Trophoblast cell (in vitro differentiated cells and primary cell): ENCODE measurements at regions not wholly inside any gene's neighbourhood (a gene's known extent, or its start where the extent isn't known, plus 50 kb on each side); places are given as distances from the start of the nearest gene placed in this dataset.
A peak's percentile ranks its signal among the peaks of the same experiment; 100 is the strongest.

Experiments
- DNase-seq, 2 donors: peaks; one replicate each; pipeline ENCODE4 v3.0.0-alpha.2; 2016
- H2AFZ ChIP-seq: 2 replicates; pipeline ENCODE4 v1.6.1; 2013; ENCODE audit warnings: low read length, moderate library complexity, mild to moderate bottlenecking; ENCODE audit not compliant: insufficient read depth, poor library complexity
- H2AK5ac ChIP-seq: 2 replicates; pipeline ENCODE4 v1.6.1; 2013; ENCODE audit warnings: mild to moderate bottlenecking, low read length
- H2BK120ac ChIP-seq: 2 replicates; pipeline ENCODE4 v1.6.1; 2013; ENCODE audit warnings: low read length, mild to moderate bottlenecking, moderate library complexity; ENCODE audit not compliant: insufficient read depth, poor library complexity
- H2BK12ac ChIP-seq: 2 replicates; pipeline ENCODE4 v1.6.1; 2013; ENCODE audit warnings: mild to moderate bottlenecking, low read length, moderate library complexity
- H2BK5ac ChIP-seq: 2 replicates; pipeline ENCODE4 v1.6.1; 2013; ENCODE audit warnings: low read length, low read depth, moderate library complexity, mild to moderate bottlenecking; ENCODE audit not compliant: poor library complexity
- H3K14ac ChIP-seq: 2 replicates; pipeline ENCODE4 v1.6.1; 2013; ENCODE audit warnings: mild to moderate bottlenecking, low read length
- H3K18ac ChIP-seq: 2 replicates; pipeline ENCODE4 v1.6.1; 2013; ENCODE audit warnings: mild to moderate bottlenecking, low read length
- H3K23ac ChIP-seq: 2 replicates; pipeline ENCODE4 v1.6.1; 2013; ENCODE audit warnings: low read length
- H3K27ac ChIP-seq: 2 replicates; pipeline ENCODE4 v1.5.1; 2013; ENCODE audit warnings: low read depth, mild to moderate bottlenecking, inconsistent platforms, low read length, moderate library complexity
- H3K27me3 ChIP-seq: 2 replicates; pipeline ENCODE4 v1.6.1; 2013; ENCODE audit warnings: inconsistent platforms, mild to moderate bottlenecking, low read length, moderate library complexity; ENCODE audit not compliant: insufficient read depth
- H3K36me3 ChIP-seq, 2 experiments: 1 replicate in 1 of 2; 2 replicates in 1 of 2; pipeline ENCODE4 v1.6.1; 2013; ENCODE audit warnings: low read length in 2 of 2, mild to moderate bottlenecking in 2 of 2, moderate library complexity in 1 of 2; ENCODE audit not compliant: insufficient read depth in 2 of 2, control insufficient read depth in 1 of 2
- H3K4ac ChIP-seq: 2 replicates; pipeline ENCODE4 v1.6.1; 2013; ENCODE audit warnings: low read depth, mild to moderate bottlenecking, low read length, moderate library complexity
- H3K4me1 ChIP-seq, 2 experiments: 1 replicate in 1 of 2; 2 replicates in 1 of 2; pipeline ENCODE4 v1.6.1; 2013; ENCODE audit warnings: low read length in 2 of 2, mild to moderate bottlenecking in 2 of 2, moderate library complexity in 1 of 2; ENCODE audit not compliant: insufficient read depth in 2 of 2, control insufficient read depth in 1 of 2
- H3K4me2 ChIP-seq: 2 replicates; pipeline ENCODE4 v1.6.1; 2013; ENCODE audit warnings: inconsistent platforms, mild to moderate bottlenecking, low read length, moderate library complexity
- H3K4me3 ChIP-seq: 2 replicates; pipeline ENCODE4 v1.5.1; 2013; ENCODE audit warnings: mild to moderate bottlenecking, low read depth, low read length, inconsistent platforms
- H3K79me1 ChIP-seq: one replicate; pipeline ENCODE4 v1.6.1; 2013; ENCODE audit warnings: low read length
- H3K79me2 ChIP-seq: 2 replicates; pipeline ENCODE4 v1.6.1; 2013; ENCODE audit warnings: low read length, mild to moderate bottlenecking; ENCODE audit not compliant: control insufficient read depth, insufficient read depth, poor library complexity
- H3K9ac ChIP-seq: 2 replicates; pipeline ENCODE4 v1.6.1; 2013; ENCODE audit warnings: mild to moderate bottlenecking, low read length
- H3K9me3 ChIP-seq: 2 replicates; pipeline ENCODE4 v1.6.1; 2013; ENCODE audit warnings: low read depth, mild to moderate bottlenecking, control low read depth, inconsistent platforms, low read length; ENCODE audit not compliant: insufficient read depth
- H4K12ac ChIP-seq: 2 replicates; pipeline ENCODE4 v1.6.1; 2013; ENCODE audit warnings: low read depth, mild to moderate bottlenecking, low read length, moderate library complexity
- H4K8ac ChIP-seq: 2 replicates; pipeline ENCODE4 v1.6.1; 2013; ENCODE audit warnings: low read depth, mild to moderate bottlenecking, low read length, moderate library complexity
- H4K91ac ChIP-seq: one replicate; pipeline ENCODE4 v1.6.1; 2013; ENCODE audit warnings: low read depth, mild to moderate bottlenecking, low read length, moderate library complexity
- WGBS: extraction: QIAGEN DNeasy Blood & Tissue Kit; methylation state at CpG from one replicate; pipeline ENCODE4 v1.1.7; 2013; ENCODE audit warnings: missing lambda C conversion rate; ENCODE audit not compliant: insufficient read length, insufficient coverage; ENCODE audit errors: extremely low coverage; 5-methylcytosine and 5-hydroxymethylcytosine counted together

- no peaks in the 10 kb centered on the region for H3K27me3 ChIP-seq
- H3K9me3 ChIP-seq, result no peaks in the 10 kb centered on the region
- H3K79me2 ChIP-seq, result no peaks in the 10 kb centered on the region
Observed at GRCh38 chr1:68346188-68346808, 103.5 kb downstream of the RPE65 start.

DNA sequence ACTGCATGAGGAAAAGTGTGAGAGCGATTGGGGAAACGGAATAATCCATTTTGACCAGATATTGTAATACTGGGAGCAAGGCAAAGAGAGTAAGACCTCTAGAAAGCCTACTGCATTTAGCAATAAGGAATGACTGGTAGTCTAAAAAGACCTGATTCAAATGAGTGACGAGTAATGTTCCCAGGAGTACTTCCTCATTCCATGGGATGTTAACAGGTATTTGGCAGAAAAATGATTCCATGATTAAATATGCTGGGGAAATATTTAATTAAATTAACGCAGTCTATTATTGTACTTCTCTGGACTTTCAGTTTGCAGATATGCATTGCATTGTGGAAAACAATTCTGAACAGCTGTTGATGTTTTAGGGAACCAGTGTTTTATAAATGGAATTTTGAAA, 105.5 kb downstream of the RPE65 start:
- Histone ChIP-seq H2AK5ac (no peak overlapping the region), H2AFZ (no peak overlapping the region), H2BK12ac (no peak overlapping the region), H3K4me1 (no peaks in the 10 kb centered on the region), H3K36me3 (no peaks in the 10 kb centered on the region), H2BK5ac (no peak overlapping the region), H4K12ac (no peak overlapping the region), H3K23ac (no peak overlapping the region), H4K91ac (no peak overlapping the region), H3K9me3 (no peaks in the 10 kb centered on the region), H3K4ac (no peak overlapping the region), H4K8ac (no peak overlapping the region), H3K4me3 (no peak overlapping the region), H3K79me1 (no peaks in the 10 kb centered on the region), H3K27ac (no peak overlapping the region), H3K14ac (no peak overlapping the region), H3K4me2 (no peak overlapping the region), H2BK120ac (no peak overlapping the region), H3K79me2 (no peaks in the 10 kb centered on the region), H3K9ac (no peak overlapping the region), H3K18ac (no peak overlapping the region), H3K27me3 (no peaks in the 10 kb centered on the region)
- no CpG with 5 or more reads among the region's 4 CpGs for WGBS
- no peak for DNase-seq

More at GRCh38 chr1:68346188-68346808, 103.5 kb downstream of the RPE65 start:
- Histone ChIP-seq H3K23ac (no peak overlapping the region), H2BK12ac (no peak overlapping the region), H4K91ac (no peak overlapping the region), H4K8ac (no peak overlapping the region), H2BK120ac (no peak overlapping the region), H3K9ac (no peak overlapping the region), H3K14ac (no peak overlapping the region), H4K12ac (no peak overlapping the region), H2AFZ (no peak overlapping the region), H3K4me3 (no peak overlapping the region), H3K27ac (no peak overlapping the region), H3K18ac (no peak overlapping the region), H3K79me1 (no peaks in the 10 kb centered on the region), H3K4ac (no peak overlapping the region), H3K4me2 (no peak overlapping the region), H2BK5ac (no peak overlapping the region), H2AK5ac (no peak overlapping the region), H3K4me1 (no peaks in the 10 kb centered on the region), H3K36me3 (no peaks in the 10 kb centered on the region)
- DNase-seq, result peak in 1 of 2 donors; percentile 27
- WGBS, result no CpG with 5 or more reads among the region's 3 CpGs

- no peak overlapping the region for H2AK5ac ChIP-seq
- no peaks in the 10 kb centered on the region for H3K4me1 ChIP-seq
- no peak overlapping the region for H3K4ac ChIP-seq
- no peaks in the 10 kb centered on the region for H3K9me3 ChIP-seq
- H3K18ac ChIP-seq, result no peak overlapping the region
- H2BK120ac ChIP-seq, result no peak overlapping the region
- H2BK12ac ChIP-seq, result no peak overlapping the region
- no peak overlapping the region for H4K12ac ChIP-seq
- H3K79me2 ChIP-seq, result no peaks in the 10 kb centered on the region
- no peaks in the 10 kb centered on the region for H3K36me3 ChIP-seq
- H3K23ac ChIP-seq, result no peak overlapping the region
- no peak overlapping the region for H3K27ac ChIP-seq
- no peak overlapping the region for H3K4me2 ChIP-seq
- DNase-seq, result no peak
- no peak overlapping the region for H3K4me3 ChIP-seq
- no peak overlapping the region for H3K9ac ChIP-seq
- H2BK5ac ChIP-seq, result no peak overlapping the region
- no peaks in the 10 kb centered on the region for H3K79me1 ChIP-seq
- no peaks in the 10 kb centered on the region for H3K27me3 ChIP-seq
- no peak overlapping the region for H3K14ac ChIP-seq
- H4K8ac ChIP-seq, result no peak overlapping the region
- 100% methylated on average over 1 of the region's 5 CpGs for WGBS
- no peak overlapping the region for H4K91ac ChIP-seq
- no peak overlapping the region for H2AFZ ChIP-seq
Observed at GRCh38 chr1:68340951-68341350, 108.6 kb upstream of the WLS start.

DNA sequence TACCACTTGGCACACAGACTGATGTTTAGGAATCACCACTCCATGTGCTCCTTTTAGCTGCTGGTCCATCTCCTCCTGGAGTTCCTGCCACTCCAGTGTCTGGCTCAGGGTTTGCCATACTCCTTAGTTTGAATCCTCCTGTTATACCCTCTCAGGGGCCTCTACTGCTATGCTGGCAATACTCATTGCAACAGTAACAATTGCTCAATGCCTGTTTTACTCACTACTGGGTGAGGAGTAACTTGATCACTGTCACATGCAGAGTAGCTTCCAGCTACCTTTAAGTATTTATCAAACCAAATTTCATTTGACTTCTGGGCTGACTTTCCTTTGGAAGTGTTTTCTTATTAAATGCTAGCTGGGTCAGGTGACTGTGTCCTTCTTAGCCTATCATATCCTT, 107.2 kb upstream of the WLS start:
- Histone ChIP-seq H3K23ac (no peak overlapping the region), H2AFZ (no peak overlapping the region), H3K36me3 (no peaks in the 10 kb centered on the region), H3K4me2 (no peak overlapping the region), H3K79me1 (no peaks in the 10 kb centered on the region), H2AK5ac (no peak overlapping the region), H3K9ac (no peak overlapping the region), H4K8ac (no peak overlapping the region), H3K4me1 (no peaks in the 10 kb centered on the region), H2BK5ac (no peak overlapping the region), H3K18ac (no peak overlapping the region), H4K12ac (no peak overlapping the region), H3K27me3 (no peaks in the 10 kb centered on the region), H3K79me2 (no peaks in the 10 kb centered on the region), H3K4me3 (no peak overlapping the region), H3K27ac (no peak overlapping the region), H3K14ac (no peak overlapping the region), H4K91ac (no peak overlapping the region), H3K4ac (no peak overlapping the region), H2BK120ac (no peak overlapping the region), H2BK12ac (no peak overlapping the region), H3K9me3 (no peaks in the 10 kb centered on the region)
- DNase-seq, result peak; percentile 25 to 86
